ENCODE measurements at regions not wholly inside any gene's neighbourhood (a gene's known extent, or its start where the extent isn't known, plus 50 kb on each side); places are given as distances from the start of the nearest gene placed in this dataset.

DNA sequence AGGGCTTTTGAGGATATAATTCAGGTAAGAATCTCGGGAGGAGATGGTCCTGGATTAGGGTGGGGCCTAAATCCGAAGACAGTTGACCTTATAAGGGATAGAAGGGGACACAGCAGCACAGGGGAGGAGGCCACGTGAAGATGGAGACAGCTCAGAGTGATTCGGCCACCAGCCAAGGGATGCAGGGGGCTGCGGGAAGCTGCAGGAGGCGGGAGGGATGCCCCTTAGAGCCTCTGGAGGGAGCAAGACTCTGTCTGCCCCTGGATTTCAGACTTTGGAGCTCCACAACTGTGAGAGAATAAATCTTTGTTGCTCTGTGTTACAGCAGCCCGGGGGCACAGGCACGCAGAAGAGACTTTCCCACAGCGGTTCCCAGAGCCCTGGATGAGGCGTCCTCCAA is 143.7 kb downstream of the ASB1 start:
- no peak for TF ChIP-seq CTCF (IDR thresholded peaks at IDR 0.05; ENCODE audit: insufficient read depth, low read length)
- TF ChIP-seq POLR2AphosphoS5 (IDR thresholded peaks at IDR 0.05; ENCODE audit: low read depth), result no peak
- TF ChIP-seq, protein P1, sequence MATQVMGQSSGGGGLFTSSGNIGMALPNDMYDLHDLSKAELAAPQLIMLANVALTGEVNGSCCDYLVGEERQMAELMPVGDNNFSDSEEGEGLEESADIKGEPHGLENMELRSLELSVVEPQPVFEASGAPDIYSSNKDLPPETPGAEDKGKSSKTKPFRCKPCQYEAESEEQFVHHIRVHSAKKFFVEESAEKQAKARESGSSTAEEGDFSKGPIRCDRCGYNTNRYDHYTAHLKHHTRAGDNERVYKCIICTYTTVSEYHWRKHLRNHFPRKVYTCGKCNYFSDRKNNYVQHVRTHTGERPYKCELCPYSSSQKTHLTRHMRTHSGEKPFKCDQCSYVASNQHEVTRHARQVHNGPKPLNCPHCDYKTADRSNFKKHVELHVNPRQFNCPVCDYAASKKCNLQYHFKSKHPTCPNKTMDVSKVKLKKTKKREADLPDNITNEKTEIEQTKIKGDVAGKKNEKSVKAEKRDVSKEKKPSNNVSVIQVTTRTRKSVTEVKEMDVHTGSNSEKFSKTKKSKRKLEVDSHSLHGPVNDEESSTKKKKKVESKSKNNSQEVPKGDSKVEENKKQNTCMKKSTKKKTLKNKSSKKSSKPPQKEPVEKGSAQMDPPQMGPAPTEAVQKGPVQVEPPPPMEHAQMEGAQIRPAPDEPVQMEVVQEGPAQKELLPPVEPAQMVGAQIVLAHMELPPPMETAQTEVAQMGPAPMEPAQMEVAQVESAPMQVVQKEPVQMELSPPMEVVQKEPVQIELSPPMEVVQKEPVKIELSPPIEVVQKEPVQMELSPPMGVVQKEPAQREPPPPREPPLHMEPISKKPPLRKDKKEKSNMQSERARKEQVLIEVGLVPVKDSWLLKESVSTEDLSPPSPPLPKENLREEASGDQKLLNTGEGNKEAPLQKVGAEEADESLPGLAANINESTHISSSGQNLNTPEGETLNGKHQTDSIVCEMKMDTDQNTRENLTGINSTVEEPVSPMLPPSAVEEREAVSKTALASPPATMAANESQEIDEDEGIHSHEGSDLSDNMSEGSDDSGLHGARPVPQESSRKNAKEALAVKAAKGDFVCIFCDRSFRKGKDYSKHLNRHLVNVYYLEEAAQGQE (IDR thresholded peaks at IDR 0.05; ENCODE audit: insufficient replicate concordance, low read depth), result no peak

Measured in HL-60 (cell line).